HG03558 (cell line): ENCODE measurements at regions not wholly inside any gene's neighbourhood (a gene's known extent, or its start where the extent isn't known, plus 50 kb on each side); places are given as distances from the start of the nearest gene placed in this dataset.

ENCODE experiments used
- ATAC-seq: cut with Tn5 transposase; IDR thresholded peaks from one replicate; pipeline ENCODE4 v1.9.1; 2021; ENCODE audit warnings: moderate number of reproducible peaks; ENCODE audit not compliant: unreplicated experiment; ENCODE audit errors: extremely low read depth

GRCh38 chr20:19071902-19072498, 140.4 kb upstream of the SLC24A3 start:
- ATAC-seq = no peak

GRCh38 chr20:19072988-19073387, 139.5 kb upstream of the SLC24A3 start:
- no peak for ATAC-seq

- no peak for ATAC-seq
Observed at GRCh38 chr20:19073584-19074218, 138.7 kb upstream of the SLC24A3 start.

GRCh38 chr20:19074356-19074755, 138.1 kb upstream of the SLC24A3 start:
- no peak for ATAC-seq

GRCh38 chr20:19074828-19075516, 137.5 kb upstream of the SLC24A3 start:
- ATAC-seq = no peak

GRCh38 chr20:19077370-19078220, 134.8 kb upstream of the SLC24A3 start:
- ATAC-seq = no peak

- no peak for ATAC-seq
Observed at GRCh38 chr20:19078448-19079373, 133.7 kb upstream of the SLC24A3 start.

- ATAC-seq = no peak
Observed at GRCh38 chr20:19079536-19080299, 132.7 kb upstream of the SLC24A3 start.

GRCh38 chr20:19081937-19082336, 130.5 kb upstream of the SLC24A3 start:
- no peak for ATAC-seq

- ATAC-seq = no peak
Observed at GRCh38 chr20:19083136-19083621, 129.3 kb upstream of the SLC24A3 start.

GRCh38 chr20:19090332-19090731, 122.1 kb upstream of the SLC24A3 start:
- no peak for ATAC-seq

GRCh38 chr20:19094959-19095541, 117.4 kb upstream of the SLC24A3 start:
- no peak for ATAC-seq

- no peak for ATAC-seq
Observed at GRCh38 chr20:19095762-19096161, 116.7 kb upstream of the SLC24A3 start.

GRCh38 chr20:19096843-19097242, 115.6 kb upstream of the SLC24A3 start:
- no peak for ATAC-seq

- no peak for ATAC-seq
Observed at GRCh38 chr20:19098117-19098516, 114.3 kb upstream of the SLC24A3 start.

GRCh38 chr20:19098806-19099578, 113.5 kb upstream of the SLC24A3 start:
- ATAC-seq = no peak

GRCh38 chr20:19099596-19100545, 112.6 kb upstream of the SLC24A3 start:
- no peak for ATAC-seq
